Tibial artery (tissue), 4 donors: ENCODE measurements at regions not wholly inside any gene's neighbourhood (a gene's known extent, or its start where the extent isn't known, plus 50 kb on each side); places are given as distances from the start of the nearest gene placed in this dataset.

Experiments
- DNase-seq, 2 donors: peaks; one replicate each; pipeline ENCODE4 v3.0.0-alpha.2; 2019
- H3K27ac ChIP-seq, 2 donors: fragments of 200-600 bp; sonication (generic) in 1 of 2; 1 replicate in 1 of 2; 2 replicates in 1 of 2; pipeline ENCODE4 v1.5.1; 2018 to 2019; ENCODE audit warnings: mild to moderate bottlenecking in 1 of 2
- H3K27me3 ChIP-seq, 2 donors: fragments of 200-600 bp; sonication (generic) in 1 of 2; one replicate each; pipeline versions ENCODE4 v1.5.1 to v1.6.0; 2016 to 2019
- H3K36me3 ChIP-seq, 3 donors: fragments of 200-600 bp; sonication (generic) in 2 of 3; one replicate each; pipeline ENCODE4 v1.5.1; 2016 to 2019; ENCODE audit warnings: mild to moderate bottlenecking in 2 of 3
- H3K4me1 ChIP-seq, 4 donors: fragments of 200-600 bp; sonication (generic) in 2 of 4; 1 replicate in 3 of 4; 2 replicates in 1 of 4; pipeline ENCODE4 v1.5.1; 2016 to 2019
- H3K4me3 ChIP-seq, 2 donors: fragments of 200-600 bp; sonication (generic) in 1 of 2; 1 replicate in 1 of 2; 2 replicates in 1 of 2; pipeline ENCODE4 v1.5.1; 2018 to 2019; ENCODE audit warnings: mild to moderate bottlenecking in 2 of 2
- H3K9me3 ChIP-seq, 3 donors: fragments of 200-600 bp; sonication (generic) in 1 of 3; one replicate each; pipeline ENCODE4 v1.5.1; 2016 to 2019
- CTCF ChIP-seq, 2 experiments: fragments of 200-600 bp in 1 of 2; fragments of 450-650 bp in 1 of 2; IDR thresholded peaks; one replicate each; pipeline ENCODE4 v1.5.1; 2017 to 2019; ENCODE audit warnings: antibody characterized with exemption in 2 of 2, mild to moderate bottlenecking in 1 of 2, moderate library complexity in 1 of 2
- intact Hi-C: fragments of 100-400 bp; cut with DNase I; formaldehyde crosslinking; loops from one replicate; pipeline ENCODE4 v1.15.0; 2023; ENCODE audit warnings: low total_unique reads

DNA sequence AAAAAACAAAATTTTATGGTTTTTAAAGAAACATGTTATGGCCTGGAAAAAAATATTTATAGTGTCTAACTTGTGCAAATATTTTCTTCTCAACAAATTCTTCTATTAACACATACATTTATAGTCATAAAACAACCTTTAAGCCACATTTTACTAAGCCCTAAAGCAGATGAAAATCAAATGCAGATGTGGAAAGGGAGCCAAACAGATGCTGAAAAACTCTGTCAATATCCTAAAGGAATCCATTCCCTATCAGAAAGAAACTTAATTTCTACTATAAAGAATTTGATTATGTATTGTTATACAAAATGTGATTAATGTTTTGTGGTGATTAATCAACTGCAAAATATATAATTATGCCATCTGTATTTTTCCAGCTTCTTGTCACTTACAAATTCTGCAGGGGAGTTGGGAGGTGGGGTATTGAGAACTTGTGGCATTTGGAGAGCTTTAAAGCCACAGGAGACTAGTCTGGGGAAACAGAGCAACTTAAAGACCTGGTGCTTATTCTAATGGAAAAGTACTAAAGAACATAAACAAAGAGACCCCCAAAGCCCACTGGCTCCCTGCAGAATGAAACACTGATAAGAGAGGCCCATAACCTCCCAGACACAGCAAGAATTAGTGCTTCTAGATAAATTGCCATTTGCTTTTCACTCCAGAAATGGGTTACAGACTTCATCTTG, 1721.0 kb upstream of the PIK3C3 start:
- DNase-seq: no peak
- Histone ChIP-seq H3K27me3 (no peaks in the 10 kb centered on the region), H3K9me3 (no peaks in the 10 kb centered on the region), H3K36me3 (no peaks in the 10 kb centered on the region), H3K4me3 (no peak overlapping the region), H3K27ac (no peak overlapping the region), H3K4me1 (no peaks in the 10 kb centered on the region)
- no peak for TF ChIP-seq CTCF (IDR thresholded peaks at IDR 0.05)
- intact Hi-C loops: no loop called here

GRCh38 chr18:40222776-40223175, 1732.3 kb upstream of the PIK3C3 start:
- no peaks in the 10 kb centered on the region for H3K27me3 ChIP-seq
- no peaks in the 10 kb centered on the region for H3K36me3 ChIP-seq
- intact Hi-C loops: no loop called here
- no peaks in the 10 kb centered on the region for H3K4me1 ChIP-seq
- TF ChIP-seq CTCF (IDR thresholded peaks at IDR 0.05): no peak
- no peak overlapping the region for H3K4me3 ChIP-seq
- H3K9me3 ChIP-seq: no peaks in the 10 kb centered on the region
- H3K27ac ChIP-seq: no peak overlapping the region
- DNase-seq: no peak

- no peak for TF ChIP-seq CTCF (IDR thresholded peaks at IDR 0.05)
- DNase-seq: no peak
- Histone ChIP-seq H3K27ac (no peak overlapping the region), H3K9me3 (no peaks in the 10 kb centered on the region), H3K36me3 (no peaks in the 10 kb centered on the region), H3K27me3 (no peaks in the 10 kb centered on the region), H3K4me3 (no peak overlapping the region), H3K4me1 (no peaks in the 10 kb centered on the region)
- intact Hi-C loops: no loop called here
Measured at GRCh38 chr18:40216856-40217255, 1738.2 kb upstream of the PIK3C3 start.

DNA sequence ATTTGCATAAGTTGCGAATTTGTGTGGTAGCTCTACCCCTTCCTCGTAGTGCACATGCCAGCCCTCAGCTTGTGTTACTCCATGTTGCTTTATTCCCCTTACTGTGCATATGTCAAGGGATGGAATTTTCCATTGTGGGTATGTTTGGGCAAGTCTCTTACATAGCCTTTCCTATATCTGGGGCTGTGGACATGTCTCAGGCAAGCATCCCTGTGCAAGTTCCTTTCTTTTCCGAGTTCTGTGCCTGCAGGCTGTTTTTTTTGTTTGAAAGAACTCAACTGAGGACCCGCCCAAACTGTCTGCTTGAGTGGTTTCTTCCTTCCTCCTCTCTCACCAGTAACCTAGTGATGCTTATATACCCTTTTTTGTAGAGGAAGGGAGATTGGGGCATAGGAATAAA, 1739.1 kb upstream of the PIK3C3 start:
- no peak overlapping the region for H3K4me3 ChIP-seq

DNA sequence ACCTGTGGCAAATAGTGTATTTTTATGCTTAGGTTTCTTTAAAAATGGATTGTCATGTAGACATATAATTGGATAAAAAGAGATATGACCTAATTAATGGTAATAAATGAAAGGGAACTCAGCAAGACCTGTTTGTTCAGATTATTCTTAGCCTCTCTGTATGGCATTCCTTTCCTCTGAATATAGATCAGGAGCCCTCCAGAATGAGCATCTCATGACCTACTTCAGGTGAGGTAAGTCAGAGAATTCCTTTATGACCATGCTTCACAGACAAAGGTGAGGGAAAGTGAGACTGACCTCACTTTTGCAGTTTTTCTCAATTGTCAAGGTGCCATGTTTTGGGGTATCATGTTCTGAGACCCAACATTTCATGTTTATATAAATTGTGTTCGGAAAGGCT, 1744.3 kb upstream of the PIK3C3 start:
- intact Hi-C loops: loop anchor here (5.0 kb wide), 1 partner anchor 1078 kb away; no protein-coding TSS in a partner anchor
- H3K4me1 ChIP-seq: no peaks in the 10 kb centered on the region

More for the DNA sequence above, 1739.1 kb upstream of the PIK3C3 start:
- intact Hi-C loops: no loop called here
- Histone ChIP-seq H3K4me1 (no peaks in the 10 kb centered on the region), H3K27ac (no peak overlapping the region), H3K27me3 (no peaks in the 10 kb centered on the region), H3K9me3 (no peaks in the 10 kb centered on the region), H3K36me3 (no peaks in the 10 kb centered on the region)
- TF ChIP-seq CTCF (IDR thresholded peaks at IDR 0.05): no peak
- no peak for DNase-seq

More for the DNA sequence above, 1744.3 kb upstream of the PIK3C3 start:
- TF ChIP-seq CTCF (IDR thresholded peaks at IDR 0.05): no peak
- H3K36me3 ChIP-seq: no peaks in the 10 kb centered on the region
- no peaks in the 10 kb centered on the region for H3K9me3 ChIP-seq
- H3K27me3 ChIP-seq: no peaks in the 10 kb centered on the region
- H3K4me3 ChIP-seq: no peak overlapping the region
- no peak overlapping the region for H3K27ac ChIP-seq
- no peak for DNase-seq
